ENCODE measurements at regions not wholly inside any gene's neighbourhood (a gene's known extent, or its start where the extent isn't known, plus 50 kb on each side); places are given as distances from the start of the nearest gene placed in this dataset.

GRCh38 chr16:55138298-55138697 is 185.7 kb upstream of the IRX6 start:
- no peak overlapping the region for H3K9ac ChIP-seq (ENCODE audit: low read length)
- H3K36me3 ChIP-seq (ENCODE audit: insufficient read depth, low read length): no peaks in the 10 kb centered on the region
- H3K79me2 ChIP-seq (ENCODE audit: low read length): no peaks in the 10 kb centered on the region
- H3K27me3 ChIP-seq (ENCODE audit: low read length): no peaks in the 10 kb centered on the region
- no peak overlapping the region for H3K4me3 ChIP-seq (ENCODE audit: low read length)
- no peak overlapping the region for H2AFZ ChIP-seq (ENCODE audit: low read length)
- peaks cover 6% of the 10 kb centered on the region; the same call in 1 of the 2 replicates for H3K4me1 ChIP-seq (ENCODE audit: low read length)
- H3K27ac ChIP-seq (ENCODE audit: low read length): no peak overlapping the region
- no peaks in the 10 kb centered on the region for H3K9me2 ChIP-seq (replicated peaks; ENCODE audit: insufficient read depth, low read length)
- H3K4me2 ChIP-seq (ENCODE audit: low read depth, low read length, poor library complexity, severe bottlenecking): no peak overlapping the region
- no peak for DNase-seq
- H3K9me3 ChIP-seq (ENCODE audit: low read length): no peaks in the 10 kb centered on the region
- H4K20me1 ChIP-seq (ENCODE audit: insufficient read depth, low read depth, low read length): no peaks in the 10 kb centered on the region

- no peak for DNase-seq
- Histone ChIP-seq H3K36me3 (ENCODE audit: insufficient read depth, low read length) (no peaks in the 10 kb centered on the region), H3K9me2 (replicated peaks; ENCODE audit: insufficient read depth, low read length) (no peaks in the 10 kb centered on the region), H2AFZ (ENCODE audit: low read length) (no peak overlapping the region), H4K20me1 (ENCODE audit: insufficient read depth, low read depth, low read length) (no peaks in the 10 kb centered on the region), H3K4me2 (ENCODE audit: low read depth, low read length, poor library complexity, severe bottlenecking) (no peak overlapping the region), H3K9ac (ENCODE audit: low read length) (no peak overlapping the region), H3K27me3 (ENCODE audit: low read length) (no peaks in the 10 kb centered on the region), H3K4me3 (ENCODE audit: low read length) (no peak overlapping the region), H3K9me3 (ENCODE audit: low read length) (no peaks in the 10 kb centered on the region), H3K4me1 (ENCODE audit: low read length) (peaks cover 6% of the 10 kb centered on the region; the same call in 1 of the 2 replicates), H3K79me2 (ENCODE audit: low read length) (no peaks in the 10 kb centered on the region), H3K27ac (ENCODE audit: low read length) (no peak overlapping the region)
Observed at GRCh38 chr16:55142405-55142804, 181.6 kb upstream of the IRX6 start.

GRCh38 chr16:55144651-55145050 is 179.4 kb upstream of the IRX6 start:
- Histone ChIP-seq H3K27ac (ENCODE audit: low read length) (no peak overlapping the region), H3K27me3 (ENCODE audit: low read length) (no peaks in the 10 kb centered on the region), H2AFZ (ENCODE audit: low read length) (no peak overlapping the region), H3K4me1 (ENCODE audit: low read length) (peaks cover 6% of the 10 kb centered on the region; the same call in 1 of the 2 replicates), H3K36me3 (ENCODE audit: insufficient read depth, low read length) (no peaks in the 10 kb centered on the region), H3K4me2 (ENCODE audit: low read depth, low read length, poor library complexity, severe bottlenecking) (no peak overlapping the region), H3K9me3 (ENCODE audit: low read length) (no peaks in the 10 kb centered on the region), H3K9ac (ENCODE audit: low read length) (no peak overlapping the region), H3K4me3 (ENCODE audit: low read length) (no peak overlapping the region), H3K9me2 (replicated peaks; ENCODE audit: insufficient read depth, low read length) (no peaks in the 10 kb centered on the region), H3K79me2 (ENCODE audit: low read length) (no peaks in the 10 kb centered on the region), H4K20me1 (ENCODE audit: insufficient read depth, low read depth, low read length) (no peaks in the 10 kb centered on the region)
- no peak for DNase-seq

GRCh38 chr16:55145771-55146603 is 178.0 kb upstream of the IRX6 start:
- Histone ChIP-seq H3K9ac (ENCODE audit: low read length) (no peak overlapping the region), H3K4me3 (ENCODE audit: low read length) (no peak overlapping the region), H3K4me2 (ENCODE audit: low read depth, low read length, poor library complexity, severe bottlenecking) (no peak overlapping the region), H2AFZ (ENCODE audit: low read length) (no peak overlapping the region), H3K36me3 (ENCODE audit: insufficient read depth, low read length) (no peaks in the 10 kb centered on the region), H3K27me3 (ENCODE audit: low read length) (no peaks in the 10 kb centered on the region), H3K4me1 (ENCODE audit: low read length) (peaks cover 6% of the 10 kb centered on the region; the same call in 1 of the 2 replicates), H3K9me2 (replicated peaks; ENCODE audit: insufficient read depth, low read length) (no peaks in the 10 kb centered on the region), H3K27ac (ENCODE audit: low read length) (no peak overlapping the region), H3K9me3 (ENCODE audit: low read length) (no peaks in the 10 kb centered on the region), H4K20me1 (ENCODE audit: insufficient read depth, low read depth, low read length) (no peaks in the 10 kb centered on the region), H3K79me2 (ENCODE audit: low read length) (no peaks in the 10 kb centered on the region)
- no peak for DNase-seq

- H3K4me3 ChIP-seq (ENCODE audit: low read length): no peak overlapping the region
- H3K9ac ChIP-seq (ENCODE audit: low read length): no peak overlapping the region
- H3K9me3 ChIP-seq (ENCODE audit: low read length): no peaks in the 10 kb centered on the region
- no peak overlapping the region for H3K4me2 ChIP-seq (ENCODE audit: low read depth, low read length, poor library complexity, severe bottlenecking)
- no peak for DNase-seq
- H3K27me3 ChIP-seq (ENCODE audit: low read length): no peaks in the 10 kb centered on the region
- H3K79me2 ChIP-seq (ENCODE audit: low read length): no peaks in the 10 kb centered on the region
- H4K20me1 ChIP-seq (ENCODE audit: insufficient read depth, low read depth, low read length): no peaks in the 10 kb centered on the region
- H3K9me2 ChIP-seq (replicated peaks; ENCODE audit: insufficient read depth, low read length): no peaks in the 10 kb centered on the region
- no peak overlapping the region for H3K27ac ChIP-seq (ENCODE audit: low read length)
- no peaks in the 10 kb centered on the region for H3K36me3 ChIP-seq (ENCODE audit: insufficient read depth, low read length)
- no peak overlapping the region for H2AFZ ChIP-seq (ENCODE audit: low read length)
- H3K4me1 ChIP-seq (ENCODE audit: low read length): peaks cover 6% of the 10 kb centered on the region; the same call in 1 of the 2 replicates
Observed at GRCh38 chr16:55146966-55147365, 177.0 kb upstream of the IRX6 start.

- H3K27ac ChIP-seq (ENCODE audit: low read length): no peak overlapping the region
- H3K4me1 ChIP-seq (ENCODE audit: low read length): peaks cover 6% of the 10 kb centered on the region; the same call in 1 of the 2 replicates
- H3K4me3 ChIP-seq (ENCODE audit: low read length): no peak overlapping the region
- no peaks in the 10 kb centered on the region for H3K9me3 ChIP-seq (ENCODE audit: low read length)
- H3K27me3 ChIP-seq (ENCODE audit: low read length): no peaks in the 10 kb centered on the region
- no peak for DNase-seq
- H3K9ac ChIP-seq (ENCODE audit: low read length): no peak overlapping the region
- no peaks in the 10 kb centered on the region for H3K9me2 ChIP-seq (replicated peaks; ENCODE audit: insufficient read depth, low read length)
- H3K36me3 ChIP-seq (ENCODE audit: insufficient read depth, low read length): no peaks in the 10 kb centered on the region
- no peaks in the 10 kb centered on the region for H3K79me2 ChIP-seq (ENCODE audit: low read length)
- H2AFZ ChIP-seq (ENCODE audit: low read length): no peak overlapping the region
- H4K20me1 ChIP-seq (ENCODE audit: insufficient read depth, low read depth, low read length): no peaks in the 10 kb centered on the region
- H3K4me2 ChIP-seq (ENCODE audit: low read depth, low read length, poor library complexity, severe bottlenecking): no peak overlapping the region
Observed at GRCh38 chr16:55147396-55147795, 176.6 kb upstream of the IRX6 start.

GRCh38 chr16:55149622-55150021 is 174.4 kb upstream of the IRX6 start:
- Histone ChIP-seq H3K27ac (ENCODE audit: low read length) (no peak overlapping the region), H3K79me2 (ENCODE audit: low read length) (no peaks in the 10 kb centered on the region), H3K9me2 (replicated peaks; ENCODE audit: insufficient read depth, low read length) (no peaks in the 10 kb centered on the region), H3K4me3 (ENCODE audit: low read length) (no peak overlapping the region), H4K20me1 (ENCODE audit: insufficient read depth, low read depth, low read length) (no peaks in the 10 kb centered on the region), H3K36me3 (ENCODE audit: insufficient read depth, low read length) (no peaks in the 10 kb centered on the region), H3K4me1 (ENCODE audit: low read length) (peaks cover 9% of the 10 kb centered on the region), H3K27me3 (ENCODE audit: low read length) (no peaks in the 10 kb centered on the region), H2AFZ (ENCODE audit: low read length) (no peak overlapping the region), H3K9ac (ENCODE audit: low read length) (no peak overlapping the region), H3K9me3 (ENCODE audit: low read length) (no peaks in the 10 kb centered on the region), H3K4me2 (ENCODE audit: low read depth, low read length, poor library complexity, severe bottlenecking) (no peak overlapping the region)
- DNase-seq: no peak

- H3K9ac ChIP-seq (ENCODE audit: low read length): no peak overlapping the region
- H3K27ac ChIP-seq (ENCODE audit: low read length): no peak overlapping the region
- no peaks in the 10 kb centered on the region for H3K9me2 ChIP-seq (replicated peaks; ENCODE audit: insufficient read depth, low read length)
- H3K4me1 ChIP-seq (ENCODE audit: low read length): peaks cover 16% of the 10 kb centered on the region
- no peak overlapping the region for H3K4me2 ChIP-seq (ENCODE audit: low read depth, low read length, poor library complexity, severe bottlenecking)
- H3K27me3 ChIP-seq (ENCODE audit: low read length): no peaks in the 10 kb centered on the region
- no peak for DNase-seq
- no peak overlapping the region for H3K4me3 ChIP-seq (ENCODE audit: low read length)
- no peaks in the 10 kb centered on the region for H3K9me3 ChIP-seq (ENCODE audit: low read length)
- H3K79me2 ChIP-seq (ENCODE audit: low read length): no peaks in the 10 kb centered on the region
- H2AFZ ChIP-seq (ENCODE audit: low read length): no peak overlapping the region
- H4K20me1 ChIP-seq (ENCODE audit: insufficient read depth, low read depth, low read length): no peaks in the 10 kb centered on the region
- H3K36me3 ChIP-seq (ENCODE audit: insufficient read depth, low read length): no peaks in the 10 kb centered on the region
Observed at GRCh38 chr16:55151561-55152305, 172.3 kb upstream of the IRX6 start.

All from Karpas-422 (cell line).